Endothelial cell of umbilical vein (primary cell): ENCODE measurements at regions not wholly inside any gene's neighbourhood (a gene's known extent, or its start where the extent isn't known, plus 50 kb on each side); places are given as distances from the start of the nearest gene placed in this dataset.

Experiments
- BruUV-seq: library from RNA; stranded (reverse); fragments of 400-500 nt; replicated peaks from 2 replicates; lab custom pipeline; 2021; lab: Mats Ljungman, UMichigan
- CTCF ChIA-PET: fragments of 300-600, 350-600 bp; sonication (Branson Sonifier 250); formaldehyde crosslinking; loops from one replicate; lab custom pipeline; 2021; ENCODE audit warnings: antibody characterized with exemption, inconsistent platforms; lab: Charles Lee
- POLR2A ChIA-PET: fragments of 300-600, 350-600 bp; sonication (Branson Sonifier 250); formaldehyde crosslinking; loops from one replicate; lab custom pipeline; 2021; ENCODE audit warnings: antibody characterized with exemption, inconsistent platforms; lab: Charles Lee
- DNase-seq: peaks from one replicate; pipeline ENCODE4 v3.0.0-alpha.2; 2011; ENCODE audit warnings: low read depth, low spot score
- FAIRE-seq: peaks from 2 replicates; lab custom pipeline; 2011; peaks lifted over from hg19 to GRCh38; lab: Jason Lieb, UNC
- H2AFZ ChIP-seq: 2 replicates; pipeline ENCODE4 v1.6.0; 2012; ENCODE audit warnings: low read depth, low read length, control low read depth, inconsistent platforms
- H3K27ac ChIP-seq: 2 replicates; pipeline ENCODE4 v1.5.1; 2011; ENCODE audit warnings: low read depth, mild to moderate bottlenecking, control low read depth, low read length, moderate library complexity; ENCODE audit not compliant: insufficient read depth
- H3K27me3 ChIP-seq, 2 experiments: 2 replicates each; pipeline versions ENCODE4 v1.6.0 to v1.6.1; 2011; ENCODE audit warnings: low read length in 2 of 2, mixed read lengths in 1 of 2; ENCODE audit not compliant: control insufficient read depth in 2 of 2, insufficient read depth in 2 of 2
- H3K36me3 ChIP-seq, 2 experiments: 2 replicates in 1 of 2; 3 replicates in 1 of 2; pipeline ENCODE4 v1.5.1; 2011; ENCODE audit warnings: low read length in 2 of 2, mild to moderate bottlenecking in 1 of 2, moderate library complexity in 1 of 2; ENCODE audit not compliant: control insufficient read depth in 2 of 2, insufficient read depth in 2 of 2; ENCODE audit errors: extremely low read depth in 1 of 2
- H3K4me1 ChIP-seq: 3 replicates; pipeline ENCODE4 v1.5.1; 2011; ENCODE audit warnings: mild to moderate bottlenecking, low read length; ENCODE audit not compliant: control insufficient read depth, insufficient read depth; ENCODE audit errors: extremely low read depth
- H3K4me2 ChIP-seq: 2 replicates; pipeline ENCODE4 v1.6.1; 2011; ENCODE audit warnings: low read length, control low read depth, mixed read lengths; ENCODE audit not compliant: insufficient read depth
- H3K4me3 ChIP-seq, 3 experiments: fragments of 200-600 bp in 1 of 3; sonication (generic), shearing (Covaris generic) in 1 of 3; replicated peaks in 1 of 3; 2 replicates each; pipeline ENCODE4 v1.5.1; 2011 to 2016; ENCODE audit warnings: control low read depth in 3 of 3, low read length in 3 of 3, mild to moderate bottlenecking in 2 of 3, inconsistent platforms in 1 of 3, low read depth in 1 of 3, moderate library complexity in 1 of 3; ENCODE audit not compliant: insufficient read depth in 1 of 3
- H3K79me2 ChIP-seq: 2 replicates; pipeline ENCODE4 v1.6.0; 2012; ENCODE audit warnings: low read length, inconsistent platforms; ENCODE audit not compliant: control insufficient read depth, insufficient read depth
- H3K9ac ChIP-seq: replicated peaks from 2 replicates; pipeline ENCODE3; 2011; ENCODE audit warnings: low read length, control low read depth; ENCODE audit not compliant: insufficient read depth; ENCODE audit errors: extremely low read depth
- H3K9me1 ChIP-seq: replicated peaks from 3 replicates; pipeline ENCODE4 v1.6.0; 2011; ENCODE audit warnings: mild to moderate bottlenecking, low read length; ENCODE audit not compliant: control insufficient read depth, insufficient read depth; ENCODE audit errors: extremely low read depth
- H3K9me3 ChIP-seq: replicated peaks from 2 replicates; pipeline ENCODE4 v1.5.1; 2012; ENCODE audit warnings: low read length, inconsistent platforms; ENCODE audit not compliant: control insufficient read depth, insufficient read depth
- H4K20me1 ChIP-seq: replicated peaks from 2 replicates; pipeline ENCODE3; 2011; ENCODE audit warnings: mild to moderate bottlenecking, low read length; ENCODE audit not compliant: control insufficient read depth, insufficient read depth; ENCODE audit errors: extremely low read depth
- CTCF ChIP-seq, 2 donors: IDR thresholded peaks; 1 replicate in 1 of 2; 2 replicates in 1 of 2; pipeline ENCODE4 v1.5.1; 2011; ENCODE audit warnings: low read length in 2 of 2, mild to moderate bottlenecking in 2 of 2, moderate library complexity in 2 of 2, control low read depth in 1 of 2, inconsistent platforms in 1 of 2, low read depth in 1 of 2; ENCODE audit not compliant: insufficient read depth in 1 of 2; ENCODE audit errors: extremely low read depth in 1 of 2
- EZH2 ChIP-seq: IDR thresholded peaks from 2 replicates; pipeline ENCODE4 v1.6.1; 2012; ENCODE audit warnings: borderline replicate concordance, low read depth, mild to moderate bottlenecking, moderate library complexity, low read length, inconsistent platforms; ENCODE audit not compliant: severe bottlenecking
- FOS ChIP-seq: IDR thresholded peaks from 2 replicates; pipeline ENCODE4 v1.6.1; 2011; ENCODE audit warnings: mild to moderate bottlenecking, low read length, moderate library complexity, borderline replicate concordance; ENCODE audit not compliant: insufficient read depth
- GATA2 ChIP-seq: IDR thresholded peaks from 2 replicates; pipeline ENCODE4 v1.7.0; 2011; ENCODE audit warnings: low read depth, mild to moderate bottlenecking, moderate library complexity, mixed read lengths, low read length; ENCODE audit not compliant: insufficient read length, insufficient read depth
- JUN ChIP-seq: IDR thresholded peaks from 2 replicates; pipeline ENCODE4 v1.6.1; 2011; ENCODE audit warnings: borderline replicate concordance, low read depth; ENCODE audit not compliant: insufficient read length, insufficient read depth
- MYC ChIP-seq: IDR thresholded peaks from one replicate; pipeline ENCODE4 v1.6.1; 2011; ENCODE audit warnings: mild to moderate bottlenecking, low read depth, low read length
- POLR2A ChIP-seq: IDR thresholded peaks from 2 replicates; pipeline ENCODE4 v1.6.1; 2012; ENCODE audit warnings: low read depth, mild to moderate bottlenecking, control low read depth, low read length
- POLR2AphosphoS5 ChIP-seq: IDR thresholded peaks from 2 replicates; pipeline ENCODE4 v1.6.1; 2012; ENCODE audit warnings: low read depth, mild to moderate bottlenecking, control low read depth, low read length, moderate library complexity; ENCODE audit not compliant: insufficient read depth
- dilution Hi-C: fragments of 300-500 bp; cut with MboI; formaldehyde crosslinking; loops from one replicate; pipeline ENCODE4 v1.15.0; 2019; ENCODE audit warnings: low sequenced_read_pairs; ENCODE audit not compliant: extremely low pct_ligation_motif_present
- intact Hi-C: fragments of 100-400 bp; cut with micrococcal nuclease; formaldehyde crosslinking; loops from one replicate; pipeline ENCODE4 v1.10.0; 2022
- TF ChIP-seq, protein P1 (sequence below): IDR thresholded peaks from 2 replicates; pipeline ENCODE4 v1.6.1; 2011; ENCODE audit not compliant: insufficient read depth, insufficient read length

GRCh38 chr1:213830371-213830770 is 157.4 kb upstream of the PROX1 start:
- Histone ChIP-seq H3K9me3 (no peaks in the 10 kb centered on the region), H3K4me2 (no peak overlapping the region), H4K20me1 (no peaks in the 10 kb centered on the region), H3K4me1 (no peaks in the 10 kb centered on the region), H3K79me2 (no peaks in the 10 kb centered on the region), H2AFZ (no peak overlapping the region), H3K9me1 (no peaks in the 10 kb centered on the region), H3K4me3 (no peak overlapping the region), H3K27me3 (no peaks in the 10 kb centered on the region), H3K9ac (no peak overlapping the region), H3K27ac (no peak overlapping the region), H3K36me3 (no peaks in the 10 kb centered on the region)
- no peak for DNase-seq
- dilution Hi-C loops (no loop called here), intact Hi-C loops (no loop called here)
- FAIRE-seq, result no peak
- TF ChIP-seq, protein P1, sequence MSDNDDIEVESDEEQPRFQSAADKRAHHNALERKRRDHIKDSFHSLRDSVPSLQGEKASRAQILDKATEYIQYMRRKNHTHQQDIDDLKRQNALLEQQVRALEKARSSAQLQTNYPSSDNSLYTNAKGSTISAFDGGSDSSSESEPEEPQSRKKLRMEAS, result no peak
- TF ChIP-seq JUN, result no peak
- TF ChIP-seq MYC, result no peak
- no peak for TF ChIP-seq POLR2A
- TF ChIP-seq GATA2, result no peak
- POLR2A ChIA-PET, result no interaction called here
- no TSS peak for BruUV-seq
- CTCF ChIA-PET, result no interaction called here

- no TSS peak for BruUV-seq
These were observed 147.2 kb upstream of the PROX1 start for GRCh38 chr1:213840575-213840974.

More at GRCh38 chr1:213840575-213840974, 147.2 kb upstream of the PROX1 start:
- Histone ChIP-seq H3K9me3 (no peaks in the 10 kb centered on the region), H3K79me2 (no peaks in the 10 kb centered on the region), H3K4me2 (no peak overlapping the region), H2AFZ (no peak overlapping the region), H3K4me1 (no peaks in the 10 kb centered on the region), H3K27me3 (no peaks in the 10 kb centered on the region), H4K20me1 (no peaks in the 10 kb centered on the region), H3K4me3 (no peak overlapping the region), H3K27ac (no peak overlapping the region), H3K9me1 (no peaks in the 10 kb centered on the region), H3K9ac (no peak overlapping the region), H3K36me3 (no peaks in the 10 kb centered on the region)
- intact Hi-C loops (no loop called here), dilution Hi-C loops (no loop called here)
- POLR2A ChIA-PET, result no interaction called here
- TF ChIP-seq GATA2 (no peak), CTCF (IDR thresholded peaks at IDR 0.05; ENCODE audit: extremely low read depth in 1 of 2, insufficient read depth in 1 of 2, low read depth in 1 of 2, low read length in 2 of 2) (no peak), FOS (no peak), EZH2 (no peak), POLR2A (no peak), POLR2AphosphoS5 (no peak), MYC (no peak), JUN (no peak)
- TF ChIP-seq, protein P1, result no peak
- no peak for DNase-seq
- no peak for FAIRE-seq
- CTCF ChIA-PET, result no interaction called here
